Activated naive CD4-positive, alpha-beta T cell treated with anti-CD3 and anti-CD28 coated beads, Interleukin-2, amount 10 ng/mL, durations not matched to agents 7 days and 5 days (primary cell): ENCODE measurements at regions not wholly inside any gene's neighbourhood (a gene's known extent, or its start where the extent isn't known, plus 50 kb on each side); places are given as distances from the start of the nearest gene placed in this dataset.

Experiments used
- CTCF ChIA-PET: fragments of 350-600 bp; sonication (Branson Sonifier 250); formaldehyde crosslinking; loops from one replicate; lab custom pipeline; 2021; ENCODE audit warnings: antibody characterized with exemption; lab: Charles Lee
- DNase-seq: peaks from one replicate; pipeline ENCODE4 v3.0.0-alpha.2; 2020
- H3K27ac Mint-ChIP-seq: one replicate; pipeline ENCODE4 v1.8.0; 2021; ENCODE audit warnings: mild to moderate bottlenecking, moderate library complexity, mixed read lengths
- H3K27me3 Mint-ChIP-seq: one replicate; pipeline ENCODE4 v1.8.0; 2021; ENCODE audit warnings: mild to moderate bottlenecking, mixed read lengths
- H3K36me3 Mint-ChIP-seq: one replicate; pipeline ENCODE4 v1.8.0; 2021; ENCODE audit warnings: mixed read lengths
- H3K4me1 Mint-ChIP-seq: one replicate; pipeline ENCODE4 v1.8.0; 2021; ENCODE audit warnings: mixed read lengths
- H3K4me3 Mint-ChIP-seq: one replicate; pipeline ENCODE4 v1.8.0; 2021; ENCODE audit warnings: mild to moderate bottlenecking, moderate library complexity, mixed read lengths
- H3K9me3 Mint-ChIP-seq: one replicate; pipeline ENCODE4 v1.8.0; 2021; ENCODE audit warnings: mixed read lengths

DNA sequence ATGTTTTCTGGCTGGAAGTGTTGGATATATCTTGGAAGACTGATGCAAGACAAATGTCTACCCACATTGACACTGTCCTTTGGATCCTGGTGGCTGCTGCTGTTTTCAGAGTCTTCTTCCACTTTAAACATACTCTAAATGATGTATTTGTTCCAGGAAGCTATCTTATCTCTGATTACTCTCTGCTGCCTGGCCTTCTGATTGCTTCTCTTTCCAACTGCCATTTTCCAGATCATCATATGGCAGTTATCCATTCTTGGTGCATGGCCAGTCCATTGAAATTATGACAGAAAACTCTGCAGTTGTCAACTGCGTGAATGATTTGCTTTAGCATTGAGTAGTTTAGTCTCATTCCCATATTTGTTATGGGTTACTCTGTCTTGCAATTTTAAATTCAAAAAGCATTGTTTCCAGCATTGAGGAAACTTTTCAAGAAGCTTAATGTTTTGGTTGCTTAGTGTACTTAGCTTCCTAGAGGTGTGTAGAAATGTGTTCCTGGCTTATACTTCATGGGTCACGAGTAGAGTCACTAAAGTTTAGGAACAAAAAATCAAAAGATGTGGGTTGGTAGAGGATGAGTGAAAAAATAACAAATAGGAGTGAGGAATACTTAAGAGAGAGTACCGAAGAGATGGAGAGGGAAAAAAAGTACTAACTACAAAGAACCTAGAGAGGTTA, 268.3 kb upstream of the MTPN start:
- CTCF ChIA-PET: no interaction called here
- Mint-ChIP-seq H3K27me3 (no peaks in the 10 kb centered on the region), H3K4me3 (no peak overlapping the region), H3K4me1 (no peaks in the 10 kb centered on the region), H3K9me3 (no peaks in the 10 kb centered on the region), H3K27ac (no peak overlapping the region), H3K36me3 (no peaks in the 10 kb centered on the region)
- DNase-seq: no peak

- CTCF ChIA-PET: no interaction called here
- no peaks in the 10 kb centered on the region for H3K27me3 Mint-ChIP-seq
- H3K4me3 Mint-ChIP-seq: no peak overlapping the region
- H3K9me3 Mint-ChIP-seq: peaks cover 13% of the 10 kb centered on the region
- no peaks in the 10 kb centered on the region for H3K4me1 Mint-ChIP-seq
- H3K27ac Mint-ChIP-seq: no peak overlapping the region
- no peak for DNase-seq
- no peaks in the 10 kb centered on the region for H3K36me3 Mint-ChIP-seq
Measured at GRCh38 chr7:136234040-136234439, 256.9 kb upstream of the MTPN start.

- H3K4me3 Mint-ChIP-seq: no peak overlapping the region
- CTCF ChIA-PET: no interaction called here
- peaks cover 5% of the 10 kb centered on the region for H3K9me3 Mint-ChIP-seq
- DNase-seq: no peak
- no peaks in the 10 kb centered on the region for H3K4me1 Mint-ChIP-seq
- no peaks in the 10 kb centered on the region for H3K36me3 Mint-ChIP-seq
- no peak overlapping the region for H3K27ac Mint-ChIP-seq
- H3K27me3 Mint-ChIP-seq: no peaks in the 10 kb centered on the region
Measured at GRCh38 chr7:136230210-136230609, 253.1 kb upstream of the MTPN start.

DNA sequence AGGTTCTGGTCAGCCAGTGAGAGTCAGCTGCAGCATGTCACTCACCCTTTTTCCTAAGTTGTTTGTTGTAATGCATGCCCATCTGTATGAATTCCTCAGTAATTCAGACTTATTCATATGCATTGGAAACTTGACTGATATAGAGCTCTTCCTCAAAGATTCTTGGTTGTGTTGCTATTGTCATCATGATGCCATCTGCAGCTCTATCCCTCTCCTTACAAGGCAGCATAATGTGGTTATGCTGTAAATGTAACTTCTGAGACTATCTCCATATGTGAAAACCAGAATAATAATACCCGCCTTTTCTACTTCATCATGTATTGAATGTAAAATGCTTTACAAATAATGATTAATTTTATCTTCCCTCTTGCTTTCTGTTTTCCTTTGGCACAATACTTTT, 252.6 kb upstream of the MTPN start:
- CTCF ChIA-PET: no interaction called here
- H3K27ac Mint-ChIP-seq: no peak overlapping the region
- peaks cover 5% of the 10 kb centered on the region for H3K9me3 Mint-ChIP-seq

GRCh38 chr7:136228171-136228570, 251.0 kb upstream of the MTPN start:
- H3K4me3 Mint-ChIP-seq: no peak overlapping the region
- no peaks in the 10 kb centered on the region for H3K36me3 Mint-ChIP-seq
- no peaks in the 10 kb centered on the region for H3K4me1 Mint-ChIP-seq
- no peak overlapping the region for H3K27ac Mint-ChIP-seq
- CTCF ChIA-PET: no interaction called here
- peaks cover 8% of the 10 kb centered on the region for H3K9me3 Mint-ChIP-seq
- no peaks in the 10 kb centered on the region for H3K27me3 Mint-ChIP-seq
- DNase-seq: no peak

More for the DNA sequence above, 252.6 kb upstream of the MTPN start:
- Mint-ChIP-seq H3K4me1 (no peaks in the 10 kb centered on the region), H3K36me3 (no peaks in the 10 kb centered on the region), H3K4me3 (no peak overlapping the region), H3K27me3 (no peaks in the 10 kb centered on the region)
- DNase-seq: no peak

DNA sequence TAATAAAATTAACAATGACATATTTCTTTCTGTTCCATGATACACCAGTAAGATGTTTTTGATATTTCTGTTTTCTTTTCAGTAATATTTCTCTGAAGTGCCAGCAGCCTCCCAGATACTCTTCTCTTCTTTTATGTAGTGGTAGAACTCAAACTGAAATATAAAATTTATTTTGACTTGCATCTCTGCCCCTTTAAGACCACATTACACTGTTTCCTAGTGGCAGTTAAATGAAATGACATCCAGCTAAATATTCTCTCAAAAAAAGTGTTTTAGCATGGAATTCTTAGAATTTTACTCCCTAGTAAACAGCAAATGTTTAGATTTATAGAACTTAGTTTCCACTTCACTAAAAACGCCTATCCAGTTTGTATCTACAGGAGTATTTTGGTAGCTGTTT, 237.2 kb upstream of the MTPN start:
- peaks cover 2% of the 10 kb centered on the region for H3K9me3 Mint-ChIP-seq
- no peak overlapping the region for H3K4me3 Mint-ChIP-seq
- H3K27me3 Mint-ChIP-seq: no peaks in the 10 kb centered on the region
- CTCF ChIA-PET: no interaction called here
- no peak overlapping the region for H3K27ac Mint-ChIP-seq
- H3K4me1 Mint-ChIP-seq: no peaks in the 10 kb centered on the region
- DNase-seq: no peak
- no peaks in the 10 kb centered on the region for H3K36me3 Mint-ChIP-seq

GRCh38 chr7:136213012-136213411, 235.9 kb upstream of the MTPN start:
- DNase-seq: no peak
- no peaks in the 10 kb centered on the region for H3K27me3 Mint-ChIP-seq
- H3K9me3 Mint-ChIP-seq: peaks cover 2% of the 10 kb centered on the region
- no peaks in the 10 kb centered on the region for H3K36me3 Mint-ChIP-seq
- no peaks in the 10 kb centered on the region for H3K4me1 Mint-ChIP-seq
- H3K4me3 Mint-ChIP-seq: no peak overlapping the region
- H3K27ac Mint-ChIP-seq: no peak overlapping the region
- CTCF ChIA-PET: no interaction called here

- Mint-ChIP-seq H3K4me3 (no peak overlapping the region), H3K36me3 (no peaks in the 10 kb centered on the region), H3K27ac (no peak overlapping the region), H3K9me3 (peaks cover under 1% of the 10 kb centered on the region), H3K4me1 (no peaks in the 10 kb centered on the region), H3K27me3 (no peaks in the 10 kb centered on the region)
- CTCF ChIA-PET: no interaction called here
- no peak for DNase-seq
Measured at GRCh38 chr7:136210664-136211063, 233.5 kb upstream of the MTPN start.

DNA sequence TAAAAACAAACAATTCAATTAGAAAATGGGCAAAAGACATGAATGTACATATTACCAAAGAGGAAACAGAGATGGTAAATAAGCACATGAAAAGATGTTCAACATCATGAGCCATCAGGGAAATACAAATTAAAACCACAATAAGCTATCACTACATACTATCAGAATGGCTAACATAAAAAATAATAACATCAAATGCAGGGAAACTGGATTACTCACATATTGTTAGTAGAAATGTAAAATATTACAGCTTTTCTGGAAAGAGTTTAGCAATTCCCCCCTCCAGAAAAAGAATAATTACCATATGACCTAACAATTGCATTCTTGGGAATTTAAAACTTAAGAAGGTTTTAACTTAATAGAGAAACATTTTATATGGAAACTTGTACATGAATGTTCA, 232.9 kb upstream of the MTPN start:
- no peaks in the 10 kb centered on the region for H3K36me3 Mint-ChIP-seq
- H3K9me3 Mint-ChIP-seq: no peaks in the 10 kb centered on the region
- no peaks in the 10 kb centered on the region for H3K27me3 Mint-ChIP-seq
- CTCF ChIA-PET: no interaction called here
- DNase-seq: no peak
- no peaks in the 10 kb centered on the region for H3K4me1 Mint-ChIP-seq
- H3K27ac Mint-ChIP-seq: no peak overlapping the region
- no peak overlapping the region for H3K4me3 Mint-ChIP-seq

DNA sequence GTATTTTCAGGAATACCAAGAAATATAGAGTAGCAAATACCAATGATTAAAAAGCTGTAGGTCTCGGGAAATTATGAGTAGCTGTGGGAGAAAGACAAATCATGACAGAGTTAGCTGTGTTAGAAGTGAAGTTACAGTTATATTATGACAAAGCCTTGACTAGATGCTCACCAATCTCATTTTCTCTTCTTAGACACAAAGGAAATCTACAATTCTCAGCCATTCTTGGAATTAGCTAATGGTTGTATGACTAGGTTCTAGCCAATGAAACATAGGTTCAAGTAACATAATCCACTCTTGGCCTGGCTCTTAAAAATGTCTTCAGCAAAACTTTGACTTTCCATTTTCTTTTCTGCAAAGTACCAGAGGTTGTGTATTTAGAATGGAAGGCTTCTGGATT, 228.8 kb upstream of the MTPN start:
- no peaks in the 10 kb centered on the region for H3K4me1 Mint-ChIP-seq
- no peaks in the 10 kb centered on the region for H3K36me3 Mint-ChIP-seq
- no peaks in the 10 kb centered on the region for H3K27me3 Mint-ChIP-seq
- no peak for DNase-seq
- no peak overlapping the region for H3K4me3 Mint-ChIP-seq
- no peak overlapping the region for H3K27ac Mint-ChIP-seq
- CTCF ChIA-PET: interaction anchor here (1.1 kb wide), 1 partner anchor 87 kb away, joined by 3 read pairs; no protein-coding TSS in a partner anchor
- H3K9me3 Mint-ChIP-seq: no peaks in the 10 kb centered on the region

GRCh38 chr7:136198168-136198567, 221.0 kb upstream of the MTPN start:
- Mint-ChIP-seq H3K4me3 (no peak overlapping the region), H3K36me3 (no peaks in the 10 kb centered on the region), H3K27ac (no peak overlapping the region), H3K9me3 (peaks cover 12% of the 10 kb centered on the region), H3K4me1 (no peaks in the 10 kb centered on the region), H3K27me3 (no peaks in the 10 kb centered on the region)
- no peak for DNase-seq
- CTCF ChIA-PET: no interaction called here

DNA sequence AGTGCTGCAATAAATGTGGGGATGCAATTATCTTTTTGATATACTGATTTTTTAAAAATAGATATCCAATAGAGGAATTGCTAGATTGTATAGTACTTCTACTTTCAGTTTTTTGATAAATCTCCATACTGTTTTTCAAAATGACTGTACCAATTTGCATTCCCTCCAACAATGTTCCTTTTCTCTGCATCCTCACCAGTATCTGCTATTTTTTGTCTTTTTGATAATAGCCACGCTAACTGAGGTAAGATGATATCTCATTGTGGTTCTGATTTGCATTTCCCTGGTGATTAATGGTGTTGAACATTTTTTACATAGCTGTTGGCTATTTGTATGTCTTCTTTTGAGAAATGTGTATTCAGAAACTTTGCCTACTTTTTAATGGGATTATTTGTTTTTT, 217.7 kb upstream of the MTPN start:
- no peak for DNase-seq
- Mint-ChIP-seq H3K4me3 (no peak overlapping the region), H3K36me3 (no peaks in the 10 kb centered on the region), H3K27ac (no peak overlapping the region), H3K4me1 (no peaks in the 10 kb centered on the region), H3K9me3 (peaks cover 12% of the 10 kb centered on the region), H3K27me3 (no peaks in the 10 kb centered on the region)
- CTCF ChIA-PET: no interaction called here

GRCh38 chr7:136193940-136194339, 216.8 kb upstream of the MTPN start:
- no peaks in the 10 kb centered on the region for H3K36me3 Mint-ChIP-seq
- no peak overlapping the region for H3K4me3 Mint-ChIP-seq
- CTCF ChIA-PET: no interaction called here
- H3K27me3 Mint-ChIP-seq: no peaks in the 10 kb centered on the region
- no peak overlapping the region for H3K27ac Mint-ChIP-seq
- DNase-seq: no peak
- H3K9me3 Mint-ChIP-seq: peaks cover 9% of the 10 kb centered on the region
- no peaks in the 10 kb centered on the region for H3K4me1 Mint-ChIP-seq

GRCh38 chr7:136189506-136189998, 212.4 kb upstream of the MTPN start:
- Mint-ChIP-seq H3K36me3 (no peaks in the 10 kb centered on the region), H3K4me3 (no peak overlapping the region), H3K9me3 (no peaks in the 10 kb centered on the region), H3K4me1 (no peaks in the 10 kb centered on the region), H3K27me3 (no peaks in the 10 kb centered on the region), H3K27ac (no peak overlapping the region)
- no peak for DNase-seq
- CTCF ChIA-PET: no interaction called here

DNA sequence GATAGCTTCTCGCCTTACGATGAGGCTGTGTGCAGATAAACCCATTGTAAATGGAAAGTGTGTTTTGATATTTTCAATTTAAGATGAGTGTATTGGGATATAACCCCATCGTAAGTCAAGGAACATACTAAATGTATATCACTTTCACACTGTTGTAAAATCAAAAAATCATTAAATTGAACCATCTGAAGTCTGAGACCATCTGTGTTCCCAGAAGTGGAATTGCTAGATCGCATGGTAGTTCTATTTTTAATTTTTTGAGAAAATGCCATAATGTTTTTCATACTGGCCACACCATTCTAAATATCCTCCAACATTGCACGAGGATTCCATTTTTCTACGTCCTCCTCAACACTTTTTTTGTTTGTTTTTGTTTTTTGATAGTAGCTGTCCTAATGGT, 209.1 kb upstream of the MTPN start:
- Mint-ChIP-seq H3K4me1 (no peaks in the 10 kb centered on the region), H3K4me3 (no peak overlapping the region), H3K27ac (no peak overlapping the region), H3K27me3 (no peaks in the 10 kb centered on the region), H3K36me3 (no peaks in the 10 kb centered on the region), H3K9me3 (peaks cover 4% of the 10 kb centered on the region)
- CTCF ChIA-PET: no interaction called here
- DNase-seq: no peak
